MM.1S (cell line): ENCODE measurements at regions not wholly inside any gene's neighbourhood (a gene's known extent, or its start where the extent isn't known, plus 50 kb on each side); places are given as distances from the start of the nearest gene placed in this dataset.

ENCODE experiments used
- DNase-seq: peaks from one replicate; pipeline ENCODE4 v3.0.0-alpha.2; 2015
- H2AFZ ChIP-seq: fragments of 300-600 bp; sonication (generic); 2 replicates; pipeline ENCODE4 v1.6.0; 2016; ENCODE audit warnings: antibody characterized with exemption, low read length
- H3F3A ChIP-seq: fragments of 300-600 bp; sonication (generic); 2 replicates; pipeline ENCODE4 v1.6.1; 2016; ENCODE audit warnings: mild to moderate bottlenecking, antibody characterized with exemption, low read length, moderate library complexity, mixed read lengths; ENCODE audit not compliant: insufficient read depth
- H3K27ac ChIP-seq: fragments of 300-600 bp; sonication (generic); 2 replicates; pipeline ENCODE4 v1.5.1; 2016; ENCODE audit warnings: mild to moderate bottlenecking, low read length
- H3K27me3 ChIP-seq: fragments of 300-600 bp; sonication (generic); replicated peaks from 2 replicates; pipeline ENCODE4 v1.6.0; 2016; ENCODE audit warnings: low read length; ENCODE audit not compliant: insufficient read depth
- H3K36me3 ChIP-seq: fragments of 300-600 bp; sonication (generic); replicated peaks from 2 replicates; pipeline ENCODE4 v1.6.1; 2016; ENCODE audit warnings: mild to moderate bottlenecking, low read length, mixed read lengths; ENCODE audit not compliant: insufficient read depth
- H3K4me1 ChIP-seq: fragments of 300-600 bp; sonication (generic); 2 replicates; pipeline ENCODE4 v1.6.1; 2016; ENCODE audit warnings: low read length, mixed read lengths
- H3K4me2 ChIP-seq: fragments of 300-600 bp; sonication (generic); 2 replicates; pipeline ENCODE4 v1.6.0; 2016; ENCODE audit warnings: low read depth, low read length
- H3K4me3 ChIP-seq: fragments of 300-600 bp; sonication (generic); 2 replicates; pipeline ENCODE4 v1.5.1; 2016; ENCODE audit warnings: low read length, mixed read lengths
- H3K79me2 ChIP-seq: fragments of 300-600 bp; sonication (generic); 2 replicates; pipeline ENCODE4 v1.6.1; 2016; ENCODE audit warnings: mixed run types, low read length, mixed read lengths
- H3K9ac ChIP-seq: fragments of 300-600 bp; sonication (generic); 2 replicates; pipeline ENCODE4 v1.6.1; 2016; ENCODE audit warnings: low read length, mixed read lengths
- H3K9me2 ChIP-seq: fragments of 300-600 bp; sonication (generic); replicated peaks from 2 replicates; pipeline ENCODE4 v1.6.1; 2016; ENCODE audit warnings: mild to moderate bottlenecking, low read length, mixed read lengths; ENCODE audit not compliant: insufficient read depth
- H3K9me3 ChIP-seq: fragments of 300-600 bp; sonication (generic); replicated peaks from 2 replicates; pipeline ENCODE4 v1.6.1; 2016; ENCODE audit warnings: mild to moderate bottlenecking, low read length, mixed read lengths; ENCODE audit not compliant: insufficient read depth
- H4K20me1 ChIP-seq: fragments of 300-600 bp; sonication (generic); 2 replicates; pipeline ENCODE4 v1.6.1; 2016; ENCODE audit warnings: mild to moderate bottlenecking, low read length, moderate library complexity, mixed read lengths; ENCODE audit not compliant: insufficient read depth
- CTCF ChIP-seq: fragments of 300-600 bp; sonication (generic); IDR thresholded peaks from 2 replicates; pipeline ENCODE4 v1.5.1; 2016; ENCODE audit warnings: antibody characterized with exemption, low read length, mixed read lengths
- EZH2 ChIP-seq: fragments of 300-600 bp; sonication (generic); optimal IDR thresholded peaks from 2 replicates; pipeline ENCODE3; 2017; ENCODE audit warnings: low read depth, mild to moderate bottlenecking, antibody characterized with exemption, low read length, mixed read lengths
- EZH2phosphoT487 ChIP-seq: fragments of 300-600 bp; sonication (generic); IDR thresholded peaks from 2 replicates; pipeline ENCODE4 v1.6.1; 2018; ENCODE audit warnings: antibody characterized with exemption, low read length

- Histone ChIP-seq H3K27me3 (no peaks in the 10 kb centered on the region), H3K9me2 (no peaks in the 10 kb centered on the region), H3K9me3 (no peaks in the 10 kb centered on the region), H3F3A (no peaks in the 10 kb centered on the region), H3K79me2 (no peaks in the 10 kb centered on the region), H3K4me2 (no peak overlapping the region), H2AFZ (no peak overlapping the region), H3K9ac (no peak overlapping the region), H3K27ac (no peak overlapping the region), H3K36me3 (no peaks in the 10 kb centered on the region), H3K4me3 (no peak overlapping the region), H4K20me1 (no peaks in the 10 kb centered on the region), H3K4me1 (0 out of 2 replicates have a peak, but pooled peaks cover 7% of the 10 kb centered on the region)
- no peak for DNase-seq
- no peak for TF ChIP-seq EZH2phosphoT487
- TF ChIP-seq EZH2: no peak
- no peak for TF ChIP-seq CTCF
These were observed 172.0 kb downstream of the NSG2 start for GRCh38 chr5:174217527-174217926.

- H3K36me3 ChIP-seq: no peaks in the 10 kb centered on the region
These were observed 172.7 kb downstream of the NSG2 start for GRCh38 chr5:174218162-174218561.

GRCh38 chr5:174220417-174220816 lies 174.9 kb downstream of the NSG2 start:
- Histone ChIP-seq H3K79me2 (no peaks in the 10 kb centered on the region), H2AFZ (no peak overlapping the region), H3K9me2 (no peaks in the 10 kb centered on the region), H3K9me3 (no peaks in the 10 kb centered on the region), H3K27ac (no peak overlapping the region), H3K4me2 (no peak overlapping the region), H3F3A (no peaks in the 10 kb centered on the region), H3K36me3 (no peaks in the 10 kb centered on the region), H3K27me3 (no peaks in the 10 kb centered on the region), H3K4me1 (0 out of 2 replicates have a peak, but pooled peaks cover 7% of the 10 kb centered on the region), H3K4me3 (no peak overlapping the region), H3K9ac (no peak overlapping the region), H4K20me1 (no peaks in the 10 kb centered on the region)
- DNase-seq: no peak
- no peak for TF ChIP-seq EZH2phosphoT487
- TF ChIP-seq EZH2: no peak
- no peak for TF ChIP-seq CTCF

More at GRCh38 chr5:174218162-174218561, 172.7 kb downstream of the NSG2 start:
- Histone ChIP-seq H2AFZ (no peak overlapping the region), H3K9me3 (no peaks in the 10 kb centered on the region), H3K27me3 (no peaks in the 10 kb centered on the region), H3K9ac (no peak overlapping the region), H3K79me2 (no peaks in the 10 kb centered on the region), H3K4me2 (no peak overlapping the region), H3K27ac (no peak overlapping the region), H3K4me3 (no peak overlapping the region), H3K9me2 (no peaks in the 10 kb centered on the region), H3K4me1 (0 out of 2 replicates have a peak, but pooled peaks cover 7% of the 10 kb centered on the region), H4K20me1 (no peaks in the 10 kb centered on the region), H3F3A (no peaks in the 10 kb centered on the region)
- DNase-seq: no peak
- TF ChIP-seq CTCF (no peak), EZH2phosphoT487 (no peak), EZH2 (no peak)
